ENCODE measurements at regions not wholly inside any gene's neighbourhood (a gene's known extent, or its start where the extent isn't known, plus 50 kb on each side); places are given as distances from the start of the nearest gene placed in this dataset.

GRCh38 chr3:68479779-68480178 is 452.6 kb downstream of the TAFA4 start:
- intact Hi-C loops (cut with micrococcal nuclease; ENCODE audit: unreplicated experiment) = no loop called here
- no peaks in the 10 kb centered on the region for H3K36me3 ChIP-seq (ENCODE audit: insufficient read depth, low read length)
- no peaks in the 10 kb centered on the region; the same call in 1 of the 2 replicates for H3K9me2 ChIP-seq (ENCODE audit: insufficient read depth, low read length)
- TF ChIP-seq EZH2phosphoT487 (IDR thresholded peaks at IDR 0.05; ENCODE audit: borderline replicate concordance, low read depth, low read length) = no peak
- no peak for DNase-seq (ENCODE audit: low spot score)
- CTCF ChIA-PET (ENCODE audit: unreplicated experiment) = no interaction called here
- no TSS peak for BruUV-seq (replicated peaks)
- H4K20me1 ChIP-seq (ENCODE audit: insufficient read depth, low read length) = no peaks in the 10 kb centered on the region
- no peak overlapping the region for H3K4me3 ChIP-seq (ENCODE audit: low read depth, low read length, poor library complexity, severe bottlenecking)
- no peaks in the 10 kb centered on the region for H3K4me1 ChIP-seq (ENCODE audit: insufficient read depth, low read length, poor library complexity, severe bottlenecking)
- H3K79me2 ChIP-seq (ENCODE audit: insufficient read depth, low read depth, low read length) = no peaks in the 10 kb centered on the region
- no peaks in the 10 kb centered on the region for H3K9me3 ChIP-seq (ENCODE audit: low read length)
- POLR2A ChIA-PET = no interaction called here
- no peak overlapping the region for H3K4me2 ChIP-seq (ENCODE audit: low read length)
- H3K27ac ChIP-seq (ENCODE audit: low read depth, low read length, poor library complexity, severe bottlenecking) = no peak overlapping the region
- no peak overlapping the region for H2AFZ ChIP-seq (ENCODE audit: low read length)

GRCh38 chr3:68468695-68469375 is 463.5 kb downstream of the TAFA4 start:
- TF ChIP-seq EZH2phosphoT487 (IDR thresholded peaks at IDR 0.05; ENCODE audit: borderline replicate concordance, low read depth, low read length) = no peak
- no peak for TF ChIP-seq CTCF (conservative IDR thresholded peaks at IDR 0.05; ENCODE audit: low read length)
- POLR2A ChIA-PET = no interaction called here

GRCh38 chr3:68467465-68467864 is 464.9 kb downstream of the TAFA4 start:
- DNase-seq (ENCODE audit: low spot score) = no peak
- Histone ChIP-seq H3K4me1 (ENCODE audit: insufficient read depth, low read length, poor library complexity, severe bottlenecking) (no peaks in the 10 kb centered on the region), H3K9me3 (ENCODE audit: low read length) (no peaks in the 10 kb centered on the region), H3K9me2 (ENCODE audit: insufficient read depth, low read length) (no peaks in the 10 kb centered on the region), H3K27ac (ENCODE audit: low read depth, low read length, poor library complexity, severe bottlenecking) (no peak overlapping the region), H3K4me2 (ENCODE audit: low read length) (no peak overlapping the region), H3K36me3 (ENCODE audit: insufficient read depth, low read length) (no peaks in the 10 kb centered on the region), H2AFZ (ENCODE audit: low read length) (no peak overlapping the region), H3K79me2 (ENCODE audit: insufficient read depth, low read depth, low read length) (no peaks in the 10 kb centered on the region), H4K20me1 (ENCODE audit: insufficient read depth, low read length) (no peaks in the 10 kb centered on the region), H3K4me3 (ENCODE audit: low read depth, low read length, poor library complexity, severe bottlenecking) (no peak overlapping the region)
- ChIA-PET POLR2A (no interaction called here), CTCF (ENCODE audit: unreplicated experiment) (no interaction called here)
- intact Hi-C loops (cut with micrococcal nuclease; ENCODE audit: unreplicated experiment) = no loop called here
- no TSS peak for BruUV-seq (replicated peaks)
- TF ChIP-seq EZH2phosphoT487 (IDR thresholded peaks at IDR 0.05; ENCODE audit: borderline replicate concordance, low read depth, low read length) = no peak
- no peak for TF ChIP-seq CTCF (conservative IDR thresholded peaks at IDR 0.05; ENCODE audit: low read length)

More at GRCh38 chr3:68468695-68469375, 463.5 kb downstream of the TAFA4 start:
- H3K4me2 ChIP-seq (ENCODE audit: low read length) = no peak overlapping the region
- no peak overlapping the region for H3K27ac ChIP-seq (ENCODE audit: low read depth, low read length, poor library complexity, severe bottlenecking)
- no peaks in the 10 kb centered on the region for H3K36me3 ChIP-seq (ENCODE audit: insufficient read depth, low read length)
- no peaks in the 10 kb centered on the region for H3K4me1 ChIP-seq (ENCODE audit: insufficient read depth, low read length, poor library complexity, severe bottlenecking)
- BruUV-seq (replicated peaks) = no TSS peak
- CTCF ChIA-PET (ENCODE audit: unreplicated experiment) = no interaction called here
- intact Hi-C loops (cut with micrococcal nuclease; ENCODE audit: unreplicated experiment) = no loop called here
- H3K9me3 ChIP-seq (ENCODE audit: low read length) = no peaks in the 10 kb centered on the region
- no peaks in the 10 kb centered on the region for H4K20me1 ChIP-seq (ENCODE audit: insufficient read depth, low read length)
- no peak overlapping the region for H2AFZ ChIP-seq (ENCODE audit: low read length)
- H3K9me2 ChIP-seq (ENCODE audit: insufficient read depth, low read length) = no peaks in the 10 kb centered on the region
- DNase-seq (ENCODE audit: low spot score) = no peak
- no peaks in the 10 kb centered on the region for H3K79me2 ChIP-seq (ENCODE audit: insufficient read depth, low read depth, low read length)
- H3K4me3 ChIP-seq (ENCODE audit: low read depth, low read length, poor library complexity, severe bottlenecking) = no peak overlapping the region
